GF-D8 (cell line): ENCODE measurements at regions not wholly inside any gene's neighbourhood (a gene's known extent, or its start where the extent isn't known, plus 50 kb on each side); places are given as distances from the start of the nearest gene placed in this dataset.
"Not testable (repeated sequence)": the region's sequence is repeated elsewhere in the genome, so short reads cannot be mapped to it uniquely, and the experiment has no call there.

ENCODE experiments used
- DNase-seq: peaks from one replicate; lab custom pipeline; 2025; lab: John Stamatoyannopoulos, UW

DNA sequence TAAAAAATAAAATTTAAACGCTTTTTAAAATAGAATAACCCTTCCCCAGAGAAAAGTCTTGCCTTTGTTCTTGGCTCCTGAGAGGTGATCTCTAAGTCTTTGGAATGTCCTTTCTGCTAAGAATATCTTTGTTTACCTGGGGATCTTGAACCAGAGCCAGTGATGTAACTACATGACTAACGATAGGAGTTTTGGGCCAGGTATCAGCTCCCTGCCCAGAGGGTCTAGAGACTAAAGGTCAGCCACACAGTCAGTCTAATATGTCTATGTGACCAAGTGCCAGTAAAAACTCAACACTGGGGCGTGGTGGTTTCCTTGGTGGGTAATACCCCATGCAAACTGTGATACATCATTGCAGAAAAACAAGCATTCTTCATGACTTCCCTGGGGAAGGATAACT is 1351.9 kb upstream of the C9orf72 start:
- no peak for DNase-seq

DNA sequence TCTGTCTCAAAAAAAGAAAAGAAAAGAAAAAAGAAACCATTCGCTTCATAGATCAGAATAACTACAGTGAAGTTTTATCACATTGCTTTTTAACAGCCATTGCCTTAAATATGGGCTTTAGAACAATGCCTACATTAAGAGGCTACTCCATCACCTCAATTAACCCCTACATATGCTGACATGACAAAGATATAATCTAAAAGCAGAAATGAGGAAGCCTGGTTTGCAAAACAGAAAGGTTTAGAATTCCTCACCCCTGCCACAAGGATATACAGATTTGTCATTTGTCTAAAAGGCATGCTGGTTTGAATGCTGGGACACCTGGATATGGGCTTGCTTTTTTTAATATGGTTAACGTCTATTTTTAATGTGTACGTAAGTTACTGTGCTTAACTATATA is 1353.0 kb upstream of the C9orf72 start:
- DNase-seq: no peak

DNA sequence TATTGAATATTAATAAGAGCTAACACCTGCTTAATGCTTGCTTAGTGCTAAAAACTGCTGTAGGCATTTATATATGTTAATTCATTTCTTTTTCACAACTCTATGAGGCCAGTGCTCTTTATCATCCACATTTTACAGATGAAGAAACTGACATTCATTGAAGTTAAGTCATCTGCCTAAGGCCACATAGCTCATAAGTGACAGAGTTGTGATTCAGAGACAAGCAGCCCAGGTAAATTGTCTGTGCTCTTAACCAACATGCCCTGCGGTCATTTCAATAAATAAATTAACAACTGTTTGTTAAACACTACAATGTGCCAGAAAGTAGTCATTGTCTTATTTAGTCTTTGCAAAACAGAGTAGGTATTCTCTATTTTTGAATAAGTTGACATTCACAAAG is 1354.4 kb upstream of the C9orf72 start:
- no peak for DNase-seq

DNA sequence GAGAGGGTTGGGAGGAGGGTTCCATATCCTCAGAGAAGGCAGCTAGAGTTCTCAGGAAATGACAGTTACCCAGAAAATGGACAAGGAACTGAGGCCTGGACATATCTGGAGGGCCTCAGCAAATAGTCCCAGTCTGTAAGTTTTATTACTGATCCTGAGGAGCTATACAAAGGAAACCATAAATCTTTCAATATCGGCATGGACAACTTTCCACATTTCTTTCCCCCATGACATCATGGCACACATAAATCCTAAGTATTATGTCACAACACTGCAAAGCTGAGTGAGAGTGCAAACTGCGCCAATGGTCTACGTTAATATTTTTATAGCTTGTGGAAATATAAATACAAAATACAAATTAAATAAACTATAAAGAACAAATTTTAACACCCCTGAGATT is 1356.2 kb upstream of the C9orf72 start:
- DNase-seq: no peak

- DNase-seq: no peak
These were observed 1357.5 kb upstream of the C9orf72 start for GRCh38 chr9:28930766-28931165.

- no peak for DNase-seq
These were observed 1360.8 kb upstream of the C9orf72 start for GRCh38 chr9:28934111-28934510.

GRCh38 chr9:28938981-28939380 is 1365.7 kb upstream of the C9orf72 start:
- no peak for DNase-seq

GRCh38 chr9:28941856-28942255 is 1368.6 kb upstream of the C9orf72 start:
- DNase-seq: no peak

- no peak for DNase-seq
These were observed 1369.7 kb upstream of the C9orf72 start for GRCh38 chr9:28942941-28943340.

- DNase-seq: no peak
These were observed 1373.4 kb upstream of the C9orf72 start for GRCh38 chr9:28946648-28947047.

GRCh38 chr9:28951945-28952344 is 1378.7 kb upstream of the C9orf72 start:
- DNase-seq: no peak

DNA sequence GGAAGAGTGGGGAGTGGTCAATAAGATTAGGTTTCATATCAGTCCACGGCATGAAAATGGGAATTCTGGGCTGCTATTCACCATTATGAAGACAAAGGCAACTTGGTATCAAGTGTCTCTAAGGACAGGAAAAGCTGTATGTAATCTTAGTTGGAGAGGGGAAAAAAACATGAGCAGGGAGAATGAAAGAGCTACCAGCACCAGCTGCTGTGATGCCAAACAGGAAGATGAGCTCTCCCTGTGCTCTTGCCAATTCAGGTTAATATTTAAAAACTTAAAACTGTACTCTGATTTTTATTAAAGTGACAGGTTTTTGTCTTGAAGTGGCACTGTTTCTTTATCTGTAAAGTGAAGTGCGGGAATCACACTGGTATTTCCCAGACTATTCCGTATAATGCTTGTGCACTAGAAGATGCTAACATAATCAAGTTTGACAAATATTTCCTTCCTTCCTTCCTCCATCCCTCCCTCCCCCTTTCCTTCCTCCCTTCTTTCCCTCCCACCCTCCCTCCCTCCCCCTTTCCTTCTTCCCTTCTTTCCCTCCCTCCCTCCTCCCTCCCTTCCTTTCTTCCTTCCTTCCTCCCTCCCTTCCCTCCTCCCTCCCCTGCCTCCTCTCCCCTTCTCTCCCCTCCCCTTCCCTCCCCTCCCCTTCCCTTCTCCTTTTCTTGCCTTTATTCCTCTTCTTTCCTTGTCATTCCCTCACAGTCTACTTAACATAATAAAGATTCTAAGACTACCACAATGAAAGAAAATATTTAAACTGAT is 1383.0 kb upstream of the C9orf72 start:
- DNase-seq: no peak

DNA sequence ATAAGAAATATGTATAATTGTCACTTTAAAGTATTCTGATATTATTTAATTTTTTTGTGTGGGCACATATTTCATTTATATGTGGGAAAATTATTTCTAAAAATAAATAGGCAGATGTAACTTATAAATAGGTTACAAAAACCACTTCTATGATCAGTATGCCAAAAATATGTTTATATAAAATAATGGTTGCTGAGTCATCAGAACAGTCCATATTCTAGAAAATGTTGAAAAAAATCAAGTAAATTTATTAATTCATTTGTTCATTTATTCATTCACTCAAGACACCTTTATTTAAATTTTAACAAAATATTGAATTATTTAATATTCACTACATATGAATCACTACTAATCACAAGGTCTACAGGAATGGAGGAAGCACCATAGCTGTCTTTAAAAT is 1387.3 kb upstream of the C9orf72 start:
- DNase-seq: no peak

DNA sequence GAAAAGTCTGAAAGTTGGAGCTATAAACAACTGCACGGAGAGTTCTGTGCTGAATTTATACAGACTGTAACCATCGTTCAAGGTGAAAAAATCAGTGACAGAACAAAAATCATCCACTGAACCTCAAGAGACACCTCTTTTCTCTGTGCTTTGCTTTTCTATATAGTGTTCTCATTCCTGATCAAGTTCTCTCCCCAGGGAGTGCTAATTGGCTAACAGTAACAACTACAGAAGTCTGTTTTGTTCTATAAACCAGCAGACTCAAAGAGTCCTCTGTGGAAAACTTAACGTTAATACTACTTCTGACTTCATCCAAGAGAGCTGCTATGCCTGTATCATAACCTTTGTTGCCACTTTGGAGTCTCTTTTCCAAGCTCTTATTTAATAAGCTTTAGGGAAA is 1388.3 kb upstream of the C9orf72 start:
- DNase-seq: no peak

GRCh38 chr9:28967226-28967625 is 1393.9 kb upstream of the C9orf72 start:
- no peak for DNase-seq

- DNase-seq: no peak
These were observed 1397.0 kb upstream of the C9orf72 start for GRCh38 chr9:28970241-28970654.

DNA sequence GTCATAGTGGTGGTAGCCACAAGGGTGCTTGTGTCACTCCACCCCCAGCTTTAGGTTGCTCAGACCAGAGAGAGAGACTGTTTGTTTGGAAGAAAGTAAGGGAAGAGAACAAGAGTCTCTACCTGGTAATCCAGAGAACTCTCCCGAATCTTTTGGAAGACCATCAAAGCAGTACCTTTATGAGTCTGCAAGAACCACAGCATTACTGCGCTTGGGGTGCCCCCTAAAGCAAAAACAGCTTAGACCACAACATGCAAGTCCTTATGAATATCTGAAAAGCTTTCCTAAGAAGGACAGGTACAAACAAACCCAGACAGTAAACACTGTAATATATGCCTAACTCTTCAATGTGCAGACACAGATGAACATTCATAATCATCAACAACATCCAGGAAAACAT is 1398.6 kb upstream of the C9orf72 start:
- DNase-seq: no peak

DNA sequence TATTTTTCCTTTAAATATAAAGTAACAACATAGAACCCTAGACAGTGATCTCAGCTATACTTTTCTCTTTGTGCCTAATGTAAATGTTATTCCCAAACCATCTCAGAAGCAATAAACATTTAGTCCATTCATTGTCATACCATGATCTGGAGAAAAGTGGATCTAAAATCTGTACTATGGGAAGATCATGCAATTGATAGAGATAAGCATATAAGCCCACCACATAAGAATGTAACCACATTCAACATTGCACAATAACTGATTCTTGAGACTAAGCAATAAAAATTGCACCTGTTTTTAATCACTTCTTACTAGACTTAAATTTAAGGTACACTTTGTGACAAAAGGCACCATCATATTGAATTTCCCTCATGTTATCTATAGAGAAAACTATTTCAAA is 1403.0 kb upstream of the C9orf72 start:
- no peak for DNase-seq

DNA sequence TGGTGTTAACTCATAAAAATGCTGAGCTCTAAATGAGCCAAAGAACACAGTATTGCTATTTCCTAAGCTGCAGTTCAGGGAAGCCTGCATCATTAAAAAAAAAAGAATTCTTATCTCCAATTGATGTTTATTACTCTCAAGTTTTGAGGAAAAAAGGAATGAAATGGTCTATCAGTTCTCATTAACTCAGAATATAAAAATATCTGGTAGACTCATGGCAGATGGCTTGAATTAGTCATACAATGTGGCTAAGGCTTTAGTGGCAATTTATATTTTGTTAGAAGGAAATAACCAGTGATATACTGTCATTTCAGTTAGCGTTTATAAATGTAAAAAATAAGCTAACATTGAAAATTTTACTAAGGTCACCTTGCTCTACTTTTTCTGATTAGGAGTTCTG is 1403.4 kb upstream of the C9orf72 start:
- no peak for DNase-seq

- no peak for DNase-seq
These were observed 1407.8 kb upstream of the C9orf72 start for GRCh38 chr9:28981129-28981528.

DNA sequence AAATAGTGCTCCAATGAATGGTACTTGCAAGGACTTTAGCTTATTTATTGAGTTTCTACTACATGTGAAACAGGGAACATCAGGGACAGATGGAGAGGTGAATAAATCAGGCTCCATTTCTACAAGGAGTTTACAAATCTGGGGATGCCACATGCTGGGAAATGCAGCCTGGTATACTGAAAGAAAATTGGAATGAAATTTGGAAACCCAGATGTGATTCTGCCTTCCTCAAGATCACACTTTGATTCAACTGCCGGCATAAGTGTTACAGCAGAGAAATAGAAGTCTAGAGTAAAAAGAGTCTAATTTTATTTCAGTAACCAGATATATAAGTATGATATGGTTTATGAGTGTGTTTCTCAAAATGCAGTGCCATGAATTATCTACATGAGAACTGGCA is 1408.4 kb upstream of the C9orf72 start:
- no peak for DNase-seq

GRCh38 chr9:28984016-28984415 is 1410.7 kb upstream of the C9orf72 start:
- no peak for DNase-seq

- DNase-seq: not testable (repeated sequence)
These were observed 1416.7 kb upstream of the C9orf72 start for GRCh38 chr9:28990009-28990408.

- no peak for DNase-seq
These were observed 1425.8 kb upstream of the C9orf72 start for GRCh38 chr9:28999057-28999456.
